ENCODE measurements at regions not wholly inside any gene's neighbourhood (a gene's known extent, or its start where the extent isn't known, plus 50 kb on each side); places are given as distances from the start of the nearest gene placed in this dataset.
"Not testable (repeated sequence)": the region's sequence is repeated elsewhere in the genome, so short reads cannot be mapped to it uniquely, and the experiment has no call there.

DNA sequence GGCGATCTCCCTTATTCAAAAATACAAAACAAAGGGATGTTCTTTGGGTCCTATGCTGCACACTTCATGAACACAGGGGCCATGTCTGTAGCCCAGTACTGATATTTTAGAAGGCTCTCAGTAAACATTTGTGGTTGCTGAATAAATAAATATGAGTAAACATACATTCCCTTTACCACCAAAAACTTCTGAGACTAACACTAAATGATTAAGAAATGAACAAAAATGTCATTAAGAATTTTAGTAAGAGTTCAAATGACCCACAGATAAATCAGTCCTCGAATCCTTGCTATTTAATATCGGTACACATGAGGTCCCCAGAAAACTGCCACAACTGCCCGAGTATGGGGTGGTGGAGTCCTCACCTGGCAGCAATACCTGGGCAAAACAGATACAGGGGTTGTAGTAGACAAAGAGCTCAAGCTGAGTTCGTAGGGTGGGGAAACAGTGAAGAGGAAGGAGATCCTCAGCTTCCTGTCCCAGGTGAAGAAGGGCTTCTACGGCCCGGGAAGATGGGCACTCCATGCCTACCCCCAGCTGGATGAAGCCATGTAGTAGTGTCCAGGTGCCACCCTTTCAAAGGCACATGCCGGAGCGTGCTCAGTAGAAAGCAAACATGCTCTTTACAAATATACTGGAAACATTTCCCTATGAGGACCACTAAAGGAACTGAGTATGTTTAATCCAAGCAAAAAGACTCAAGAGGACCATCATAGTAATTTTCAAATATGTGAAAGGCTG is 72.6 kb upstream of the ARHGAP29 start:
- intact Hi-C loops (cut with DNase I), result no loop called here
- no peak for DNase-seq (ENCODE audit: low spot score)

DNA sequence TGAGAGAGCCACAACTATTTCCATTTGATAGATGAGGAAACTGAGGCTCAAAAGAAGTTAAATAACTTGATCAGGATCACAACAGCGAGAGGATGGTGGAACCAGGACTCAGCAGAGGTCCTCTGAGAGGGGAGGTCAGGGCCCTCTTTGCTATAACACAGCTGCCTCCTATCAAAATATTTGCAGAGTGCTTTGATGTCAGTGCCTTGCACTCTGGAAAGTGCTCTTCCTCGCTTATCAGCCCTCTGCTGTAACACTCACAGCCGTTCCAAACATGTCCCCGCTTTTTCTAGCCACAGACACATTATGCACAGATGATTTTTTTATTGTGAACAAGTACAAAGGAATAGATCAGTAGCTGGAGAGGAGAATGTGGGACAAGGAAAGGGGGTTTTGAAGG is 71.8 kb upstream of the ARHGAP29 start:
- intact Hi-C loops (cut with DNase I), result no loop called here
- no peak for DNase-seq (ENCODE audit: low spot score)

DNA sequence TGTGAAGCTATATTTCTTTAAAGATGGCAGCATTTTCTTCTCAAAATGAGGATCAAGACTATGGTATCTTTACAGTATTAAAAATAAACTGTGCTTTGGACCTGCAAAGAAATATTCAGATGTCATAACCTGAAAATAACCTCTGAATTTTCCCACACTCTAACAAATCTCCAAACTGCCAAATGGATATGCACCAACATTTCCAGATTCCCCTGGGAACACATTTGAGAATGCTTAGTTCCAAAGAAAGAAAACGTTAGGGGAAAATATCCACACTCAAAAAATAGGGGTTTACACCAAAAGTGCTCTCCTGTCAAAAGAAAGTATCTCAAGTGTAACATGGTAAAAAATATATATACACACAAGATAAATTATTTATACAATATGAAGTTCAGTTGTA is 69.1 kb upstream of the ARHGAP29 start:
- intact Hi-C loops (cut with DNase I), result no loop called here
- no peak for DNase-seq (ENCODE audit: low spot score)

DNA sequence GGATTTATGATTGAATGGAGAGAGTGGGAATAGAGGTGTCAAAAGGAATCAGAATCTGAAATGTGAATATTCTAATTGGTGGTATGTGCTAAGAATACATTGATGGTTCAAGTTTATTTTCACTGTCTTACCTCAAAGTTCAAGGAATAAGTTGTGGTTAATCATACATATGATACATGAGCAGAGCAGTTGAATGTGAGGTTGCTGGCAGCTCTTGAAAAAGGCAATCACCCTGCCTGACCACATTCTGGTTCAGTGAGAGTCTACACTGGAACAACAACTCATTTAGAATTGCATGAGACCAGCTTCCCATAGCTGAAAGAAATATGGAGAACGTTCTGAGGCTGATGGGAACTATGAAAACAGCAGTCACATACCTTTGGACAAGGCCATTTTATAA is 68.3 kb upstream of the ARHGAP29 start:
- intact Hi-C loops (cut with DNase I), result no loop called here
- no peak for DNase-seq (ENCODE audit: low spot score)

DNA sequence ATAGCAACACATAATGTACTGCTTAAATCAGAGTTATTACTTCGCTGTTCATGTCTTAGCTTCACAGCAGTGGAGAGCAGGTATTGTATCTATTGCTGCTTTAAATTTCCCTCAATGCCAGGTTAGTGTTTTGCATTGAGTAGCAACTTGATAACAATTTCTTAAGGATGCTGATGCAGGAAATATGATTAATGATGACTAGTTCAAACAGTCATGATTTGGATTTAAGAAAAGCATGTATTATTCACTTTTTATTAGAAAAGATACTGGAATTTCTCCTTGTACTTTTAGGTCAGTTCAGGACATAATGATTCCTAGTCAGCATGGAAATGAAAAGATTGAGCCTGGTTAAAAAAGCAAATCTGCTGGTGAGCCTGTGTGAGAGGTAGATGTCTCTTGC is 67.2 kb upstream of the ARHGAP29 start:
- intact Hi-C loops (cut with DNase I), result no loop called here
- no peak for DNase-seq (ENCODE audit: low spot score)

DNA sequence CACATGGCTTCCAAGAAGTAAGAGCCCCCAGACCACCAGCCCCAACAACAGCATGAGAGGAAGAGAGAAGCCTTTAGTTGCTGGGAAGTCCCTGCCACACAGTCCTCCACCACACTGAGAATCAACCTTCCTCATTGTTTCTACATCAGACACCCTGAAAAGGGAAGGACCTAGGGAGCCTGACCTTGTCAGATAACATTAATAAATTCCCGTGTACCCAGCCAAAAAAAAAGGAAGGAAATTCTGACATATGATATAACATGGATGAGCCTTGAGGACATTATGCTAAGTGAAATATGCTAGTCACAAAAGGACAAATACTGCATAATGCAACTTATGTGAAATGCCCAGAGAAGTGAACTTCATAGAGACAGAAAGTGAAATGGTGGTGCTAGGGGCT is 65.6 kb upstream of the ARHGAP29 start:
- intact Hi-C loops (cut with DNase I), result no loop called here
- DNase-seq (ENCODE audit: low spot score), result no peak

DNA sequence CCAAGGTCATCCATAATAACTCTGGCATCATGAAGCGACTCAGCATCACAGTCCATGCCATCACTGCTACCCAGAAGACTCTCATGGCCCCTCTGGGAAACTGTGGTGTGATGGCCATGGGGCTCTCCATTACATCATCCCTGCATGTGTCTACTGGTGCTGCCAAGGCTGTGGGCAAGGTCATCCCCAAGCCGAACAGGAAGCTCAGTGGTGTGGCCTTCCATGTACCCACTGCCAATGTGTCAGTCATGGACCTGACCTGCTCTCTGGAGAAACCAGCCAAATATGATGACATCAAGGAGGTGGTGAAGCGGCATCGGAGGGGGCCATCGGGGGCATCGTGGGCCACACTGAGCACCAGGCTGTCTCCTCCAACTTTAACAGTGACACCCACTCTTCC is 65.1 kb upstream of the ARHGAP29 start:
- intact Hi-C loops (cut with DNase I), result no loop called here
- DNase-seq (ENCODE audit: low spot score), result no peak

DNA sequence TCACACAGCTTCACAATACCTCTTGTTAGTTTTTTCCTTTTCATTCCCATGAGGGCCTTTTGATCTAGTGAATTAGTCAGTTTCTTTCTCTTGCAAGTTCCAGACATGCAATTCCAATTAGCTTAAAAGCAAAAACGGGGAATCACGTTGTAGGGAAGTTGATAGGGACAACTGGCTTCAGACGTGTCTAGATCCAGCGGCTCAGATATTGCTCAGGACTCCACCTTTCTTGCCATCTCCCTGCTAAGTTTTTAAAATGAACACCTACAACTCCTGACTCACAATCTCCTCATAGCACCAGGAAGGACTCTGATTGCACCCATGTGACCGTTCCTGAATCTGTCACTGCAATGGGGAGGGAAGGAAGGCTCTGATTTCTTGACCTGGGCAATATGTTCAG is 63.8 kb upstream of the ARHGAP29 start:
- intact Hi-C loops (cut with DNase I), result no loop called here
- no peak for DNase-seq (ENCODE audit: low spot score)

DNA sequence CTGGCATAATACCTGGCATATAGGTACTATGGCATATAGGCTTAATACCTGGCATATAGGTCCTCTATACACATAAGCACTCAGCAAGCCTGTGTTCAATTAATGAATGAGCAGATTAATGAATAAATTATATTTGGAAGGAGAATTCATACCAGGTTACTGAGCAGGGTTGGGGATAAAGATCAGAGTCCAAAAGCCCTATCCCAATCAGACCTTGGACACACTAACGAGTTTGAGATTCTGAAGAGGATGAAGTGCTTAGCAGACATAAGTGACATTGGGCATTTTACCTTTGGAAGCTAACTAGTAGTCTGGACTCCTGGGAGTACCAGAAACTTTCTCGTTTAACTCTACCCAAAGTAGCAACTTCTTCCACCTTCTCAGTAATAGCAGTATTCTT is 63.3 kb upstream of the ARHGAP29 start:
- no peak for DNase-seq (ENCODE audit: low spot score)
- intact Hi-C loops (cut with DNase I), result no loop called here

DNA sequence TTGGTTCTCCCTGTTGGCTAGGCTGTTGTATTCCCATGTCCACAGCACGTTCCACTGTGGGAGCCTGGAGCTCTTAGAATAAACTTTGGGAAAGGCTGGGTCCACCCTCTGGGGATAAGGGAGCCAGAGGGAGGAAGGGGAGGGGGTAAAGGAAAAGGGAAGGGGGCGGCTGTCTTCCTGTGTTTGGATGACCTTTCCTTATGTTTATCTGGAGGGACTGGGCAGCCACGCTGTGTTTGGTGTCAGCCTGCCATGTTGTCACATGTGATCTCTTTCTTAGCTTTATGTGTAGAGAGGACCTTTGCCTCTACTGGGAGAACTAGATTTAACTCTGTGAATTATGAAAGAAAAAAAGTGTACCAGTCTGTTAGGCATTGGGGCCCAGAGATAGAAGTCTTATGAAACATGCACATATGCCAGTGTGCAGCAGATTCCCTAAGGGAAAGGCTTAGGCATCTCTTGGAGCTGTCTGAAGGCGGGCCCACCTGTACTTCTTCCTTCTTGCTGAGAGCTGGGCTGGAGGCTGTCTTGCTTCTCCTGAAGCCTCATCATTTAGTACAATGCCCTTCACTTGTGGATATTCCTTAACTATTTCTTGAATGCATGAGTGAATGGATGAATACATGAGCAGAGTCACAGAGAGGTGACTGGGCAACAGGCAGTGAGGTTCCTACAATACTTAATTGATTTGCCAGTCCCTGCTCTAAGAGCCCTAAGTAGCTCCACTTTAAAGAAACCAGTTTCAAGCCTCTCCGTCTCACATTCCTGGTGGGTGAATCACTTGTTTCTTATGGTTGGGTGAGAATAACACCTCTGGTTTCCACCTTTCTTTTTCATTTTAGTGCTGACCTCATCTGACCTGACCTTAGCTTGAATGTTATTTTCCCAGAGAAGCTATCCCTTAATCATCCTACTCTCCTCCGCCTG is 62.5 kb upstream of the ARHGAP29 start:
- DNase-seq (ENCODE audit: low spot score), result no peak
- intact Hi-C loops (cut with DNase I), result no loop called here

DNA sequence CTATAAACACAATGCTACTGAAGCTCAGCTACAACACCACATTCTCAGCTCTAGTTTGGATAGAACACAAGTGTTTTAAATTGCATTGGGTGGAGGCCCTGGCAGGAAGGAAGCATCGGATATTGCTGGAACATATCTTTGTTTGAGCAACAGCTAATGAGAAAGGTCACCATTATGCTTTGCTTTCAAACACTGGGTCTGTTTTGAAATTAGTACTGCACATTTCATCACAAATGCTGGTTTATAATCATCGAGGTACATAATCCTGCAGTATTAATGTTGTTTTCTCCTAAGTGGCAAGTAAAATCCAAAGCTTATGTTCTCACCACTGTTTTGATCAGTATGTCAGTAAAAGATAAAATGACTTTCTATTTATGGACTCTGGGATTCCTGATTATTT is 61.5 kb upstream of the ARHGAP29 start:
- DNase-seq (ENCODE audit: low spot score), result no peak
- intact Hi-C loops (cut with DNase I), result loop anchor here (1.0 kb wide), 1 partner anchor 52 kb away; no protein-coding TSS in a partner anchor

DNA sequence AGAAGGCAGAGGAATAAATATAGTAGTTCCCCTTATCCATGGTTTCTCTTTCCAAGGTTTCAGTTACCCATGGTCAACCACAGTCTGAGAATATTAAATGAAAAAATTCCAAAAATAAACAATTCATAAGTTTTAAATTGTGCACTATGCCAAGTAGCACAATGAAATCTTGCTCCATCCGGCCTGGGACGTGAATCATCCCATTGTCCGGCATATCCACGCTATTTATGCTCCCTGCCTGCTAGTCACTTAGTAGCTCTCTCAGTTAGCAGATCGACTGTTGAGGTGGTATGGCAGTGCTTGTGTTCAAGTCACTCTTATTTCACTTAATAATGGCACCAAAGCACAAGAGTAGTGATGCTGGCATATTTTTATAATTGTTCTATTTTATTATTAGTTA is 58.6 kb upstream of the ARHGAP29 start:
- intact Hi-C loops (cut with DNase I), result loop anchor here (2.0 kb wide), 1 partner anchor 31 kb away; no protein-coding TSS in a partner anchor
- DNase-seq (ENCODE audit: low spot score), result no peak

DNA sequence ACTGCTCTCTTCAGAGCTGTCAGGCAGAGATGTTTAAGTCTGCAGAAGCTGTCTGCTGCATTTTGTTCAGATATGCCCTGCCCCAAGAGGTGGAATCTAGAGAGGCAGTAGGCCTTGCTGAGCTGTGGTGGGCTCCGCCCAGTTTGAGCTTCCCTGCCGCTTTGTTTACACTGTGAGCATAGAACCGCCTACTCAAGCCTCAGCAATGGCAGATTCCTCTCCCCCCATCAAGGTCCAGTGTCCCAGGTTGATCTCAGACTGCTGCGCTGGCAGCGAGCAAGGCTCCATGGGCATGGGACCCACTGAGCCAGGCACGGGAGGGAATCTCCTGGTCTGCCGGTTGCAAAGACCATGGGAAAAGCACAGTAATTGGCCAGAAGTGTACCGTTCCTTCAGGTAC is 55.6 kb upstream of the ARHGAP29 start:
- intact Hi-C loops (cut with DNase I); DNase-seq (ENCODE audit: low spot score): not testable (repeated sequence)

DNA sequence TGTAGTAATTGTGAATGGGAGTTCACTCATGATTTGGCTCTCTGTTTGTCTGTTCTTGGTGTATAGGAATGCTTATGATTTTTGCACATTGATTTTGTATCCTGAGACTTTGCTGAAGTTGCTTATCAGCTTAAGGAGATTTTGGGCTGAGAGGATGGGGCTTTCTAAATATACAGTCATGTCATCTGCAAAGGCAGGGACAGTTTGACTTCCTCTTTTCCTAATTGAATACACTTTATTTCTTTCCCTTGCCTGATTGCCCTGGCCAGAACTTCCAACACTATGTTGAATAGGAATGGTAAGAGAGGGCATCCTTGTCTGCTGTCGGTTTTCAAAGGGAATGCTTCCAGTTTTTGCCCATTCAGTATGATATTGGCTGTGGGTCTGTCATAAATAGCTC is 51.9 kb upstream of the ARHGAP29 start:
- DNase-seq (ENCODE audit: low spot score); intact Hi-C loops (cut with DNase I): not testable (repeated sequence)
